ENCODE measurements at regions not wholly inside any gene's neighbourhood (a gene's known extent, or its start where the extent isn't known, plus 50 kb on each side); places are given as distances from the start of the nearest gene placed in this dataset.

GRCh38 chr22:25449781-25450317 is 114.6 kb upstream of the GRK3 start:
- TF ChIP-seq CTCF (IDR thresholded peaks at IDR 0.05 in 2 of 3, conservative IDR thresholded peaks at IDR 0.05 in 1 of 3; ENCODE audit: borderline replicate concordance in 1 of 3, insufficient read depth in 1 of 3, low read depth in 2 of 3, low read length in 2 of 3) (no peak), TCF7L2 (IDR thresholded peaks at IDR 0.05; ENCODE audit: borderline replicate concordance, extremely low read depth, insufficient read depth, insufficient read length) (no peak), EZH2 (IDR thresholded peaks at IDR 0.05) (no peak), POLR2A (IDR thresholded peaks at IDR 0.05; ENCODE audit: borderline replicate concordance, extremely low read depth, insufficient read depth, insufficient read length) (no peak), SP1 (IDR thresholded peaks at IDR 0.05; ENCODE audit: low read depth) (no peak), CBX3 (IDR thresholded peaks at IDR 0.05; ENCODE audit: low read depth) (no peak), POLR2AphosphoS5 (IDR thresholded peaks at IDR 0.05; ENCODE audit: low read depth, low read length) (no peak), REST (IDR thresholded peaks at IDR 0.05; ENCODE audit: low read depth) (no peak), MAX (IDR thresholded peaks at IDR 0.05) (no peak), ZFX (IDR thresholded peaks at IDR 0.05) (no peak), ZNF274 (IDR thresholded peaks at IDR 0.05; ENCODE audit: low read depth, low read length) (no peak)
